ENCODE measurements at regions not wholly inside any gene's neighbourhood (a gene's known extent, or its start where the extent isn't known, plus 50 kb on each side); places are given as distances from the start of the nearest gene placed in this dataset.

GRCh38 chr18:61132031-61132430, 201.2 kb upstream of the CDH20 start:
- no peak for TF ChIP-seq CTCF (conservative IDR thresholded peaks at IDR 0.05 in 1 of 2, IDR thresholded peaks at IDR 0.05 in 1 of 2; ENCODE audit: low read depth in 1 of 2, low read length in 2 of 2)
- TF ChIP-seq EZH2 (IDR thresholded peaks at IDR 0.05; ENCODE audit: low read length, missing control alignments) = no peak
- Histone ChIP-seq H3K4me2 (ENCODE audit: extremely low read depth, insufficient read depth, low read length) (no peak overlapping the region), H3K9me3 (ENCODE audit: control insufficient read depth, insufficient read depth, low read depth, low read length) (no peaks in the 10 kb centered on the region), H3K4me1 (ENCODE audit: control insufficient read depth, extremely low read depth, insufficient read depth, low read length) (no peaks in the 10 kb centered on the region), H4K20me1 (ENCODE audit: control insufficient read depth, extremely low read depth, insufficient read depth, low read length) (no peaks in the 10 kb centered on the region), H3K36me3 (ENCODE audit: control insufficient read depth, insufficient read depth, low read length) (no peaks in the 10 kb centered on the region), H3K27ac (ENCODE audit: insufficient read depth, low read length) (no peak overlapping the region), H3K27me3 (ENCODE audit: control insufficient read depth, insufficient read depth, low read length) (no peaks in the 10 kb centered on the region), H3K4me3 (replicated peaks in 1 of 4; ENCODE audit: control extremely low read depth in 1 of 4, insufficient read depth in 1 of 4, low read depth in 3 of 4, low read length in 4 of 4) (no peak overlapping the region), H3K9ac (ENCODE audit: insufficient read depth, low read length) (no peak overlapping the region), H3K79me2 (ENCODE audit: control insufficient read depth, insufficient read depth, low read length) (no peaks in the 10 kb centered on the region), H2AFZ (ENCODE audit: low read length) (no peak overlapping the region)
- no peak for DNase-seq (ENCODE audit: low read depth in 2 of 2)

- no peak overlapping the region for H3K9ac ChIP-seq (ENCODE audit: insufficient read depth, low read length)
- H3K4me2 ChIP-seq (ENCODE audit: extremely low read depth, insufficient read depth, low read length) = no peak overlapping the region
- H3K79me2 ChIP-seq (ENCODE audit: control insufficient read depth, insufficient read depth, low read length) = no peaks in the 10 kb centered on the region
- no peak overlapping the region for H2AFZ ChIP-seq (ENCODE audit: low read length)
- H3K9me3 ChIP-seq (ENCODE audit: control insufficient read depth, insufficient read depth, low read depth, low read length) = no peaks in the 10 kb centered on the region
- no peaks in the 10 kb centered on the region for H3K27me3 ChIP-seq (ENCODE audit: control insufficient read depth, insufficient read depth, low read length)
- H4K20me1 ChIP-seq (ENCODE audit: control insufficient read depth, extremely low read depth, insufficient read depth, low read length) = no peaks in the 10 kb centered on the region
- no peak overlapping the region for H3K27ac ChIP-seq (ENCODE audit: insufficient read depth, low read length)
- H3K36me3 ChIP-seq (ENCODE audit: control insufficient read depth, insufficient read depth, low read length) = no peaks in the 10 kb centered on the region
- no peaks in the 10 kb centered on the region for H3K4me1 ChIP-seq (ENCODE audit: control insufficient read depth, extremely low read depth, insufficient read depth, low read length)
- TF ChIP-seq CTCF (conservative IDR thresholded peaks at IDR 0.05 in 1 of 2, IDR thresholded peaks at IDR 0.05 in 1 of 2; ENCODE audit: low read depth in 1 of 2, low read length in 2 of 2) (no peak), EZH2 (IDR thresholded peaks at IDR 0.05; ENCODE audit: low read length, missing control alignments) (no peak)
- H3K4me3 ChIP-seq (replicated peaks in 1 of 4; ENCODE audit: control extremely low read depth in 1 of 4, insufficient read depth in 1 of 4, low read depth in 3 of 4, low read length in 4 of 4) = no peak overlapping the region
- DNase-seq (ENCODE audit: low read depth in 2 of 2) = no peak
These were observed 199.4 kb upstream of the CDH20 start for GRCh38 chr18:61133783-61134182.

DNA sequence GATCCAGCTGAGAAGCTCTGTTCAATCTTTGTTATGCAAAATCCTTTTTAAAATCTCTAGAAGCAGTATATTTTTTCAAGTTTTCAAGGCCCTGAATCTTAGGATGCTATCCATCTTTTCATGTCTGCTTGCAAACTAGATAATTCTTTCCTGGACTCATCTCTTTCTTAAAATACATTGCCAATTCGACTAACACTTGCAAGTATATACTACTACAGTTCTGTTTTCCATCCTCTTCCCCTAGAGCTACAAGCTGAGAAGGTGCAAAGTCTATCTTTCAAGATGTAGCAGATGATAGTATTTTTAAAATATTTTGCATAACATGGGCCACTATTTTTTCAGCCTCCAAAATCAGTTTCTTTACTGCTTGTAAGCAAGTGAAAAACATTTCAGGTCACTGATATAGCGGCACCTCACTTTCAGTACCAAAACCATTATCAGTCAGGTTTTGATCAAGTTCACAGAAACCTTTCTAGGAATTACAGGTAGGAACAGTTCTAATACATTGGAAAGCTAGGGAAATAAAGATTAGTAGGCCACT, 196.4 kb upstream of the CDH20 start:
- DNase-seq (ENCODE audit: low read depth in 2 of 2) = no peak
- H3K27me3 ChIP-seq (ENCODE audit: control insufficient read depth, insufficient read depth, low read length) = no peaks in the 10 kb centered on the region
- H3K79me2 ChIP-seq (ENCODE audit: control insufficient read depth, insufficient read depth, low read length) = no peaks in the 10 kb centered on the region
- H3K4me1 ChIP-seq (ENCODE audit: control insufficient read depth, extremely low read depth, insufficient read depth, low read length) = no peaks in the 10 kb centered on the region
- no peak overlapping the region for H3K9ac ChIP-seq (ENCODE audit: insufficient read depth, low read length)
- H3K9me3 ChIP-seq (ENCODE audit: control insufficient read depth, insufficient read depth, low read depth, low read length) = no peaks in the 10 kb centered on the region
- H2AFZ ChIP-seq (ENCODE audit: low read length) = no peak overlapping the region
- no peak for TF ChIP-seq CTCF (conservative IDR thresholded peaks at IDR 0.05 in 1 of 2, IDR thresholded peaks at IDR 0.05 in 1 of 2; ENCODE audit: low read depth in 1 of 2, low read length in 2 of 2)
- TF ChIP-seq EZH2 (IDR thresholded peaks at IDR 0.05; ENCODE audit: low read length, missing control alignments) = no peak
- no peaks in the 10 kb centered on the region for H4K20me1 ChIP-seq (ENCODE audit: control insufficient read depth, extremely low read depth, insufficient read depth, low read length)
- no peak overlapping the region for H3K27ac ChIP-seq (ENCODE audit: insufficient read depth, low read length)
- no peak overlapping the region for H3K4me2 ChIP-seq (ENCODE audit: extremely low read depth, insufficient read depth, low read length)
- H3K36me3 ChIP-seq (ENCODE audit: control insufficient read depth, insufficient read depth, low read length) = no peaks in the 10 kb centered on the region
- no peak overlapping the region for H3K4me3 ChIP-seq (replicated peaks in 1 of 4; ENCODE audit: control extremely low read depth in 1 of 4, insufficient read depth in 1 of 4, low read depth in 3 of 4, low read length in 4 of 4)

All from fibroblast of lung (primary cell).